H54 (cell line): ENCODE measurements at regions not wholly inside any gene's neighbourhood (a gene's known extent, or its start where the extent isn't known, plus 50 kb on each side); places are given as distances from the start of the nearest gene placed in this dataset.

Source experiments
- DNase-seq: peaks from one replicate; pipeline ENCODE4 v3.0.0; 2011; ENCODE audit warnings: low spot score, mixed read lengths; ENCODE audit not compliant: insufficient read length
- FAIRE-seq: peaks from 3 replicates; lab custom pipeline; 2011; peaks lifted over from hg19 to GRCh38; lab: Jason Lieb, UNC
- POLR2A ChIP-seq: IDR thresholded peaks from 2 replicates; pipeline ENCODE4 v1.6.1; 2011; ENCODE audit warnings: low read depth, mild to moderate bottlenecking, low read length

GRCh38 chrX:93319609-93320008 lies 353.8 kb downstream of the NAP1L3 start:
- no peak for TF ChIP-seq POLR2A
- DNase-seq = no peak
- no peak for FAIRE-seq
